Endothelial cell of umbilical vein (primary cell): ENCODE measurements at regions not wholly inside any gene's neighbourhood (a gene's known extent, or its start where the extent isn't known, plus 50 kb on each side); places are given as distances from the start of the nearest gene placed in this dataset.

Experiments used
- BruUV-seq: library from RNA; stranded (reverse); fragments of 400-500 nt; replicated peaks from 2 replicates; lab custom pipeline; 2021; lab: Mats Ljungman, UMichigan
- CTCF ChIA-PET: fragments of 300-600, 350-600 bp; sonication (Branson Sonifier 250); formaldehyde crosslinking; loops from one replicate; lab custom pipeline; 2021; ENCODE audit warnings: antibody characterized with exemption, inconsistent platforms; lab: Charles Lee
- POLR2A ChIA-PET: fragments of 300-600, 350-600 bp; sonication (Branson Sonifier 250); formaldehyde crosslinking; loops from one replicate; lab custom pipeline; 2021; ENCODE audit warnings: antibody characterized with exemption, inconsistent platforms; lab: Charles Lee
- DNase-seq: peaks from one replicate; pipeline ENCODE4 v3.0.0-alpha.2; 2011; ENCODE audit warnings: low read depth, low spot score
- FAIRE-seq: peaks from 2 replicates; lab custom pipeline; 2011; peaks lifted over from hg19 to GRCh38; lab: Jason Lieb, UNC
- H2AFZ ChIP-seq: 2 replicates; pipeline ENCODE4 v1.6.0; 2012; ENCODE audit warnings: low read depth, low read length, control low read depth, inconsistent platforms
- H3K27ac ChIP-seq: 2 replicates; pipeline ENCODE4 v1.5.1; 2011; ENCODE audit warnings: low read depth, mild to moderate bottlenecking, control low read depth, low read length, moderate library complexity; ENCODE audit not compliant: insufficient read depth
- H3K27me3 ChIP-seq, 2 experiments: 2 replicates each; pipeline versions ENCODE4 v1.6.0 to v1.6.1; 2011; ENCODE audit warnings: low read length in 2 of 2, mixed read lengths in 1 of 2; ENCODE audit not compliant: control insufficient read depth in 2 of 2, insufficient read depth in 2 of 2
- H3K36me3 ChIP-seq, 2 experiments: 2 replicates in 1 of 2; 3 replicates in 1 of 2; pipeline ENCODE4 v1.5.1; 2011; ENCODE audit warnings: low read length in 2 of 2, mild to moderate bottlenecking in 1 of 2, moderate library complexity in 1 of 2; ENCODE audit not compliant: control insufficient read depth in 2 of 2, insufficient read depth in 2 of 2; ENCODE audit errors: extremely low read depth in 1 of 2
- H3K4me1 ChIP-seq: 3 replicates; pipeline ENCODE4 v1.5.1; 2011; ENCODE audit warnings: mild to moderate bottlenecking, low read length; ENCODE audit not compliant: control insufficient read depth, insufficient read depth; ENCODE audit errors: extremely low read depth
- H3K4me2 ChIP-seq: 2 replicates; pipeline ENCODE4 v1.6.1; 2011; ENCODE audit warnings: low read length, control low read depth, mixed read lengths; ENCODE audit not compliant: insufficient read depth
- H3K4me3 ChIP-seq, 3 experiments: fragments of 200-600 bp in 1 of 3; sonication (generic), shearing (Covaris generic) in 1 of 3; replicated peaks in 1 of 3; 2 replicates each; pipeline ENCODE4 v1.5.1; 2011 to 2016; ENCODE audit warnings: control low read depth in 3 of 3, low read length in 3 of 3, mild to moderate bottlenecking in 2 of 3, inconsistent platforms in 1 of 3, low read depth in 1 of 3, moderate library complexity in 1 of 3; ENCODE audit not compliant: insufficient read depth in 1 of 3
- H3K79me2 ChIP-seq: 2 replicates; pipeline ENCODE4 v1.6.0; 2012; ENCODE audit warnings: low read length, inconsistent platforms; ENCODE audit not compliant: control insufficient read depth, insufficient read depth
- H3K9ac ChIP-seq: replicated peaks from 2 replicates; pipeline ENCODE3; 2011; ENCODE audit warnings: low read length, control low read depth; ENCODE audit not compliant: insufficient read depth; ENCODE audit errors: extremely low read depth
- H3K9me1 ChIP-seq: replicated peaks from 3 replicates; pipeline ENCODE4 v1.6.0; 2011; ENCODE audit warnings: mild to moderate bottlenecking, low read length; ENCODE audit not compliant: control insufficient read depth, insufficient read depth; ENCODE audit errors: extremely low read depth
- H3K9me3 ChIP-seq: replicated peaks from 2 replicates; pipeline ENCODE4 v1.5.1; 2012; ENCODE audit warnings: low read length, inconsistent platforms; ENCODE audit not compliant: control insufficient read depth, insufficient read depth
- H4K20me1 ChIP-seq: replicated peaks from 2 replicates; pipeline ENCODE3; 2011; ENCODE audit warnings: mild to moderate bottlenecking, low read length; ENCODE audit not compliant: control insufficient read depth, insufficient read depth; ENCODE audit errors: extremely low read depth
- EZH2 ChIP-seq: IDR thresholded peaks from 2 replicates; pipeline ENCODE4 v1.6.1; 2012; ENCODE audit warnings: borderline replicate concordance, low read depth, mild to moderate bottlenecking, moderate library complexity, low read length, inconsistent platforms; ENCODE audit not compliant: severe bottlenecking
- FOS ChIP-seq: IDR thresholded peaks from 2 replicates; pipeline ENCODE4 v1.6.1; 2011; ENCODE audit warnings: mild to moderate bottlenecking, low read length, moderate library complexity, borderline replicate concordance; ENCODE audit not compliant: insufficient read depth
- GATA2 ChIP-seq: IDR thresholded peaks from 2 replicates; pipeline ENCODE4 v1.7.0; 2011; ENCODE audit warnings: low read depth, mild to moderate bottlenecking, moderate library complexity, mixed read lengths, low read length; ENCODE audit not compliant: insufficient read length, insufficient read depth
- JUN ChIP-seq: IDR thresholded peaks from 2 replicates; pipeline ENCODE4 v1.6.1; 2011; ENCODE audit warnings: borderline replicate concordance, low read depth; ENCODE audit not compliant: insufficient read length, insufficient read depth
- MYC ChIP-seq: IDR thresholded peaks from one replicate; pipeline ENCODE4 v1.6.1; 2011; ENCODE audit warnings: mild to moderate bottlenecking, low read depth, low read length
- POLR2A ChIP-seq: IDR thresholded peaks from 2 replicates; pipeline ENCODE4 v1.6.1; 2012; ENCODE audit warnings: low read depth, mild to moderate bottlenecking, control low read depth, low read length
- POLR2AphosphoS5 ChIP-seq: IDR thresholded peaks from 2 replicates; pipeline ENCODE4 v1.6.1; 2012; ENCODE audit warnings: low read depth, mild to moderate bottlenecking, control low read depth, low read length, moderate library complexity; ENCODE audit not compliant: insufficient read depth
- dilution Hi-C: fragments of 300-500 bp; cut with MboI; formaldehyde crosslinking; loops from one replicate; pipeline ENCODE4 v1.15.0; 2019; ENCODE audit warnings: low sequenced_read_pairs; ENCODE audit not compliant: extremely low pct_ligation_motif_present
- intact Hi-C: fragments of 100-400 bp; cut with micrococcal nuclease; formaldehyde crosslinking; loops from one replicate; pipeline ENCODE4 v1.10.0; 2022
- TF ChIP-seq, protein P1 (sequence below), 2 donors: IDR thresholded peaks; 1 replicate in 1 of 2; 2 replicates in 1 of 2; pipeline ENCODE4 v1.5.1; 2011; ENCODE audit warnings: low read length in 2 of 2, mild to moderate bottlenecking in 2 of 2, moderate library complexity in 2 of 2, control low read depth in 1 of 2, inconsistent platforms in 1 of 2, low read depth in 1 of 2; ENCODE audit not compliant: insufficient read depth in 1 of 2; ENCODE audit errors: extremely low read depth in 1 of 2
- TF ChIP-seq, protein P2 (sequence below): IDR thresholded peaks from 2 replicates; pipeline ENCODE4 v1.6.1; 2011; ENCODE audit not compliant: insufficient read depth, insufficient read length

DNA sequence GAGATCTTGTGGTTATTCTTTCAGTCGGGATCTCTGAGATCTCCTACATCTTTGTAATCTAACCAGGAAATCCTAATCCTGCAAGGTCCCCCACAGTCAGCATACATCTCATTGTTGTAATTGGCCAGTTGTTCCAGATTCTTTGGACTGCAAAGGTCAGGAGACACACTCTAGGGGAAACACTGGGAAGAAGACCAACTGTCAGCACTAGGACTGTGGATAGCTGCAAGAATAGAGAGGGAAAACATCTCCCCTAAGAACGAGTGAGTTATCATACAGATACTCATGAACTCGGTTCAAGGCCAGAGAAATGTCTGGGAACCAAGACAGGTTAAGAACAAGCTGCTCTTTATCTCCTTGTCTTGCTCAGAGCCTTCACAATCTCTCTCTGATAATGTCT is 217.9 kb upstream of the TMPO start:
- Histone ChIP-seq H4K20me1 (no peaks in the 10 kb centered on the region), H3K79me2 (no peaks in the 10 kb centered on the region), H3K9ac (no peak overlapping the region), H3K9me1 (no peaks in the 10 kb centered on the region), H3K27me3 (no peaks in the 10 kb centered on the region), H3K27ac (no peak overlapping the region), H2AFZ (no peak overlapping the region), H3K4me3 (no peak overlapping the region), H3K4me1 (no peaks in the 10 kb centered on the region), H3K36me3 (no peaks in the 10 kb centered on the region), H3K4me2 (no peak overlapping the region), H3K9me3 (no peaks in the 10 kb centered on the region)
- intact Hi-C loops, result no loop called here
- TF ChIP-seq, protein P1, sequence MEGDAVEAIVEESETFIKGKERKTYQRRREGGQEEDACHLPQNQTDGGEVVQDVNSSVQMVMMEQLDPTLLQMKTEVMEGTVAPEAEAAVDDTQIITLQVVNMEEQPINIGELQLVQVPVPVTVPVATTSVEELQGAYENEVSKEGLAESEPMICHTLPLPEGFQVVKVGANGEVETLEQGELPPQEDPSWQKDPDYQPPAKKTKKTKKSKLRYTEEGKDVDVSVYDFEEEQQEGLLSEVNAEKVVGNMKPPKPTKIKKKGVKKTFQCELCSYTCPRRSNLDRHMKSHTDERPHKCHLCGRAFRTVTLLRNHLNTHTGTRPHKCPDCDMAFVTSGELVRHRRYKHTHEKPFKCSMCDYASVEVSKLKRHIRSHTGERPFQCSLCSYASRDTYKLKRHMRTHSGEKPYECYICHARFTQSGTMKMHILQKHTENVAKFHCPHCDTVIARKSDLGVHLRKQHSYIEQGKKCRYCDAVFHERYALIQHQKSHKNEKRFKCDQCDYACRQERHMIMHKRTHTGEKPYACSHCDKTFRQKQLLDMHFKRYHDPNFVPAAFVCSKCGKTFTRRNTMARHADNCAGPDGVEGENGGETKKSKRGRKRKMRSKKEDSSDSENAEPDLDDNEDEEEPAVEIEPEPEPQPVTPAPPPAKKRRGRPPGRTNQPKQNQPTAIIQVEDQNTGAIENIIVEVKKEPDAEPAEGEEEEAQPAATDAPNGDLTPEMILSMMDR (IDR thresholded peaks at IDR 0.05; ENCODE audit: extremely low read depth in 1 of 2, insufficient read depth in 1 of 2, low read depth in 1 of 2, low read length in 2 of 2), result no peak
- no peak for TF ChIP-seq MYC
- DNase-seq, result no peak
- CTCF ChIA-PET, result no interaction called here
- POLR2A ChIA-PET, result no interaction called here
- no peak for FAIRE-seq
- dilution Hi-C loops, result no loop called here
- no TSS peak for BruUV-seq

DNA sequence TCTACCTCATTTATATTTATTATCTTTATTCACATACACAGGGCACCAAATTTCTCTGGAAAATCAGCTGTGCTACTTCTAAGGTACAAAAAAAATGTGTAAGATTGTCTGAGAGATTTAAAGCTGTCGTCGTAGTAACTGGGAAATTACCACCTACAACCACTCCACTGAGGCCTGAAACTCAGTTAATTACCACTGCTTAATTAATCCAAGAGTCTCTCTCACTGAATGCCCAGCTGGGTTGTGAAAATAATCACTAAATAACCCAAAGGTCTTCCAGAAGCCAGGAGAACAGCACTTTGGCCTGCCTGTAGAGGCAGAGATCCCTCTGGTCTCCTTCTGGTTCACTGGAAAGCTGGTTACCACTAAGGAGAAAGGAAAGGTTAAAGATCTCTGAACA is 207.2 kb upstream of the TMPO start:
- intact Hi-C loops (no loop called here), dilution Hi-C loops (no loop called here)
- Histone ChIP-seq H3K27ac (no peak overlapping the region), H3K9me3 (no peaks in the 10 kb centered on the region), H3K27me3 (peaks cover 0 to 2% of the 10 kb centered on the region in 2 experiments), H2AFZ (no peak overlapping the region), H3K4me2 (no peak overlapping the region), H3K36me3 (no peaks in the 10 kb centered on the region), H4K20me1 (no peaks in the 10 kb centered on the region), H3K9me1 (no peaks in the 10 kb centered on the region), H3K9ac (no peak overlapping the region), H3K79me2 (no peaks in the 10 kb centered on the region), H3K4me1 (no peaks in the 10 kb centered on the region), H3K4me3 (no peak overlapping the region)
- FAIRE-seq (no peak), DNase-seq (no peak)
- ChIA-PET POLR2A (no interaction called here), CTCF (no interaction called here)
- no TSS peak for BruUV-seq
- TF ChIP-seq, protein P1 (IDR thresholded peaks at IDR 0.05; ENCODE audit: extremely low read depth in 1 of 2, insufficient read depth in 1 of 2, low read depth in 1 of 2, low read length in 2 of 2), result no peak
- TF ChIP-seq POLR2A, result no peak
- TF ChIP-seq POLR2AphosphoS5, result no peak
- no peak for TF ChIP-seq GATA2
- no peak for TF ChIP-seq EZH2
- TF ChIP-seq, protein P2, sequence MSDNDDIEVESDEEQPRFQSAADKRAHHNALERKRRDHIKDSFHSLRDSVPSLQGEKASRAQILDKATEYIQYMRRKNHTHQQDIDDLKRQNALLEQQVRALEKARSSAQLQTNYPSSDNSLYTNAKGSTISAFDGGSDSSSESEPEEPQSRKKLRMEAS, result no peak
- no peak for TF ChIP-seq MYC
- TF ChIP-seq FOS, result no peak
- no peak for TF ChIP-seq JUN
